Activated naive CD4-positive, alpha-beta T cell treated with anti-CD3 and anti-CD28 coated beads, Interleukin-2, amount 50 U/mL, for 24 hours (primary cell): ENCODE measurements at regions not wholly inside any gene's neighbourhood (a gene's known extent, or its start where the extent isn't known, plus 50 kb on each side); places are given as distances from the start of the nearest gene placed in this dataset.

ENCODE experiments used
- H3K27ac Mint-ChIP-seq: one replicate; pipeline ENCODE4 v1.8.0; 2021; ENCODE audit warnings: mild to moderate bottlenecking, mixed read lengths
- H3K27me3 Mint-ChIP-seq: one replicate; pipeline ENCODE4 v1.8.0; 2021; ENCODE audit warnings: mixed read lengths
- H3K36me3 Mint-ChIP-seq: one replicate; pipeline ENCODE4 v1.8.0; 2021; ENCODE audit warnings: mixed read lengths
- H3K4me1 Mint-ChIP-seq: one replicate; pipeline ENCODE4 v1.8.0; 2021; ENCODE audit warnings: mixed read lengths
- H3K4me3 Mint-ChIP-seq: one replicate; pipeline ENCODE4 v1.8.0; 2021; ENCODE audit warnings: mild to moderate bottlenecking, mixed read lengths
- H3K9me3 Mint-ChIP-seq: one replicate; pipeline ENCODE4 v1.8.0; 2021; ENCODE audit warnings: mixed read lengths

- H3K9me3 Mint-ChIP-seq, result peaks cover 11% of the 10 kb centered on the region
- peaks cover 1% of the 10 kb centered on the region for H3K27me3 Mint-ChIP-seq
- H3K27ac Mint-ChIP-seq, result no peak overlapping the region
- H3K4me1 Mint-ChIP-seq, result no peaks in the 10 kb centered on the region
- no peaks in the 10 kb centered on the region for H3K36me3 Mint-ChIP-seq
- H3K4me3 Mint-ChIP-seq, result no peak overlapping the region
Observed at GRCh38 chr12:115466076-115466475, 782.1 kb upstream of the TBX3 start.

- no peaks in the 10 kb centered on the region for H3K4me1 Mint-ChIP-seq
- H3K4me3 Mint-ChIP-seq, result no peak overlapping the region
- H3K9me3 Mint-ChIP-seq, result peaks cover 9% of the 10 kb centered on the region
Observed at GRCh38 chr12:115464661-115465060, 780.7 kb upstream of the TBX3 start.

GRCh38 chr12:115464111-115464581 lies 780.2 kb upstream of the TBX3 start:
- H3K4me3 Mint-ChIP-seq, result no peak overlapping the region
- H3K27me3 Mint-ChIP-seq, result no peaks in the 10 kb centered on the region
- no peak overlapping the region for H3K27ac Mint-ChIP-seq
- H3K4me1 Mint-ChIP-seq, result no peaks in the 10 kb centered on the region
- no peaks in the 10 kb centered on the region for H3K36me3 Mint-ChIP-seq
- H3K9me3 Mint-ChIP-seq, result peaks cover 5% of the 10 kb centered on the region

More at GRCh38 chr12:115464661-115465060, 780.7 kb upstream of the TBX3 start:
- Mint-ChIP-seq H3K27me3 (peaks cover 1% of the 10 kb centered on the region), H3K36me3 (no peaks in the 10 kb centered on the region), H3K27ac (no peak overlapping the region)

- H3K4me1 Mint-ChIP-seq, result no peaks in the 10 kb centered on the region
- no peaks in the 10 kb centered on the region for H3K36me3 Mint-ChIP-seq
- H3K4me3 Mint-ChIP-seq, result no peak overlapping the region
- H3K9me3 Mint-ChIP-seq, result peaks cover 11% of the 10 kb centered on the region
- no peaks in the 10 kb centered on the region for H3K27me3 Mint-ChIP-seq
- H3K27ac Mint-ChIP-seq, result no peak overlapping the region
Observed at GRCh38 chr12:115461401-115461800, 777.4 kb upstream of the TBX3 start.

GRCh38 chr12:115457798-115458197 lies 773.8 kb upstream of the TBX3 start:
- H3K9me3 Mint-ChIP-seq, result peaks cover 11% of the 10 kb centered on the region

GRCh38 chr12:115456946-115457689 lies 773.1 kb upstream of the TBX3 start:
- no peak overlapping the region for H3K27ac Mint-ChIP-seq
- H3K4me1 Mint-ChIP-seq, result peaks cover 6% of the 10 kb centered on the region
- H3K36me3 Mint-ChIP-seq, result no peaks in the 10 kb centered on the region
- peaks cover 9% of the 10 kb centered on the region for H3K9me3 Mint-ChIP-seq
- H3K27me3 Mint-ChIP-seq, result peaks cover 10% of the 10 kb centered on the region
- no peak overlapping the region for H3K4me3 Mint-ChIP-seq

More at GRCh38 chr12:115457798-115458197, 773.8 kb upstream of the TBX3 start:
- no peaks in the 10 kb centered on the region for H3K36me3 Mint-ChIP-seq
- H3K4me3 Mint-ChIP-seq, result no peak overlapping the region
- H3K4me1 Mint-ChIP-seq, result no peaks in the 10 kb centered on the region
- H3K27ac Mint-ChIP-seq, result no peak overlapping the region
- peaks cover 6% of the 10 kb centered on the region for H3K27me3 Mint-ChIP-seq

GRCh38 chr12:115455268-115455681 lies 771.3 kb upstream of the TBX3 start:
- no peak overlapping the region for H3K4me3 Mint-ChIP-seq
- peaks cover 5% of the 10 kb centered on the region for H3K9me3 Mint-ChIP-seq
- peaks cover 10% of the 10 kb centered on the region for H3K4me1 Mint-ChIP-seq
- H3K27ac Mint-ChIP-seq, result no peak overlapping the region
- peaks cover 17% of the 10 kb centered on the region for H3K27me3 Mint-ChIP-seq
- H3K36me3 Mint-ChIP-seq, result no peaks in the 10 kb centered on the region

- H3K27me3 Mint-ChIP-seq, result peaks cover 20% of the 10 kb centered on the region
- H3K4me3 Mint-ChIP-seq, result no peak overlapping the region
- H3K27ac Mint-ChIP-seq, result no peak overlapping the region
- no peaks in the 10 kb centered on the region for H3K36me3 Mint-ChIP-seq
- H3K9me3 Mint-ChIP-seq, result peaks cover 5% of the 10 kb centered on the region
- H3K4me1 Mint-ChIP-seq, result peaks cover 10% of the 10 kb centered on the region
Observed at GRCh38 chr12:115452751-115453281, 768.8 kb upstream of the TBX3 start.

- H3K4me3 Mint-ChIP-seq, result no peak overlapping the region
- H3K9me3 Mint-ChIP-seq, result peaks cover under 1% of the 10 kb centered on the region
- no peaks in the 10 kb centered on the region for H3K36me3 Mint-ChIP-seq
- peaks cover 20% of the 10 kb centered on the region for H3K27me3 Mint-ChIP-seq
- peaks cover 10% of the 10 kb centered on the region for H3K4me1 Mint-ChIP-seq
- peak overlapping the region; percentile 41 for H3K27ac Mint-ChIP-seq
Observed at GRCh38 chr12:115451780-115452736, 768.1 kb upstream of the TBX3 start.

- peaks cover 20% of the 10 kb centered on the region for H3K27me3 Mint-ChIP-seq
- no peak overlapping the region for H3K4me3 Mint-ChIP-seq
- H3K36me3 Mint-ChIP-seq, result no peaks in the 10 kb centered on the region
- no peaks in the 10 kb centered on the region for H3K9me3 Mint-ChIP-seq
- peaks cover 10% of the 10 kb centered on the region for H3K4me1 Mint-ChIP-seq
- H3K27ac Mint-ChIP-seq, result no peak overlapping the region
Observed at GRCh38 chr12:115451151-115451779, 767.3 kb upstream of the TBX3 start.

GRCh38 chr12:115450710-115451109 lies 766.7 kb upstream of the TBX3 start:
- Mint-ChIP-seq H3K27ac (no peak overlapping the region), H3K27me3 (peaks cover 20% of the 10 kb centered on the region), H3K4me3 (no peak overlapping the region), H3K4me1 (peaks cover 10% of the 10 kb centered on the region), H3K36me3 (no peaks in the 10 kb centered on the region), H3K9me3 (no peaks in the 10 kb centered on the region)

GRCh38 chr12:115450017-115450416 lies 766.0 kb upstream of the TBX3 start:
- no peak overlapping the region for H3K27ac Mint-ChIP-seq
- peaks cover 10% of the 10 kb centered on the region for H3K4me1 Mint-ChIP-seq
- peaks cover 20% of the 10 kb centered on the region for H3K27me3 Mint-ChIP-seq
- no peaks in the 10 kb centered on the region for H3K9me3 Mint-ChIP-seq
- H3K4me3 Mint-ChIP-seq, result no peak overlapping the region
- no peaks in the 10 kb centered on the region for H3K36me3 Mint-ChIP-seq

GRCh38 chr12:115449526-115449925 lies 765.6 kb upstream of the TBX3 start:
- H3K4me3 Mint-ChIP-seq, result no peak overlapping the region
- peaks cover 20% of the 10 kb centered on the region for H3K27me3 Mint-ChIP-seq
- peaks cover 10% of the 10 kb centered on the region for H3K4me1 Mint-ChIP-seq
- H3K36me3 Mint-ChIP-seq, result no peaks in the 10 kb centered on the region
- H3K9me3 Mint-ChIP-seq, result no peaks in the 10 kb centered on the region
- no peak overlapping the region for H3K27ac Mint-ChIP-seq

GRCh38 chr12:115444346-115444745 lies 760.4 kb upstream of the TBX3 start:
- no peak overlapping the region for H3K4me3 Mint-ChIP-seq
- no peaks in the 10 kb centered on the region for H3K36me3 Mint-ChIP-seq
- H3K9me3 Mint-ChIP-seq, result no peaks in the 10 kb centered on the region

GRCh38 chr12:115443351-115443938 lies 759.5 kb upstream of the TBX3 start:
- Mint-ChIP-seq H3K27ac (no peak overlapping the region), H3K36me3 (no peaks in the 10 kb centered on the region), H3K27me3 (no peaks in the 10 kb centered on the region), H3K4me3 (no peak overlapping the region), H3K4me1 (no peaks in the 10 kb centered on the region), H3K9me3 (peaks cover under 1% of the 10 kb centered on the region)

More at GRCh38 chr12:115444346-115444745, 760.4 kb upstream of the TBX3 start:
- H3K27me3 Mint-ChIP-seq, result no peaks in the 10 kb centered on the region
- H3K4me1 Mint-ChIP-seq, result no peaks in the 10 kb centered on the region
- no peak overlapping the region for H3K27ac Mint-ChIP-seq
